Right lobe of liver (tissue), 6 donors: ENCODE measurements at regions not wholly inside any gene's neighbourhood (a gene's known extent, or its start where the extent isn't known, plus 50 kb on each side); places are given as distances from the start of the nearest gene placed in this dataset.

Experiments used
- ATAC-seq, 4 donors: fragments of 200-7000 bp; cut with Tn5 transposase; one replicate each; pipeline ENCODE4 v1.9.1; 2020; ENCODE audit warnings: mild to moderate bottlenecking in 4 of 4, moderate library complexity in 4 of 4
- DNase-seq, 3 donors: peaks; one replicate each; pipeline ENCODE4 v3.0.0-alpha.2; 2020
- H3K27ac ChIP-seq, 3 donors: fragments of 200-600 bp; one replicate each; pipeline ENCODE4 v1.8.0; 2022
- H3K27me3 ChIP-seq, 2 donors: fragments of 200-600 bp; one replicate each; pipeline ENCODE4 v1.8.0; 2022
- H3K36me3 ChIP-seq, 4 donors: fragments of 200-600 bp; sonication (generic) in 1 of 4; one replicate each; pipeline versions ENCODE4 v1.5.1 to v1.8.0; 2017 to 2022; ENCODE audit warnings: control low read depth in 1 of 4
- H3K4me1 ChIP-seq, 4 donors: fragments of 200-600 bp; sonication (generic) in 1 of 4; one replicate each; pipeline versions ENCODE4 v1.5.1 to v1.8.0; 2017 to 2022; ENCODE audit warnings: control low read depth in 1 of 4
- H3K4me3 ChIP-seq, 3 donors: fragments of 200-600 bp; one replicate each; pipeline ENCODE4 v1.8.0; 2022
- H3K9me3 ChIP-seq, 4 donors: fragments of 200-600 bp; sonication (generic) in 1 of 4; one replicate each; pipeline versions ENCODE4 v1.5.1 to v1.8.0; 2017 to 2022; ENCODE audit warnings: control low read depth in 1 of 4
- POLR2A ChIP-seq: fragments of 450-650 bp; IDR thresholded peaks from one replicate; pipeline ENCODE4 v1.6.1; 2017; ENCODE audit warnings: antibody characterized with exemption, mild to moderate bottlenecking
- WGBS: methylation state at CpG from one replicate; pipeline ENCODE4 v1.1.6; 2018; ENCODE audit warnings: low coverage, low lambda C conversion rate; ENCODE audit not compliant: insufficient coverage; ENCODE audit errors: missing lambda C conversion rate; 5-methylcytosine and 5-hydroxymethylcytosine counted together
- intact Hi-C, 2 donors: fragments of 100-400 bp; cut with DNase I; formaldehyde crosslinking; loops; one replicate each; pipeline versions ENCODE4 v1.11.2 to v1.14.1; 2022
- TF ChIP-seq, protein P1 (sequence below), 4 donors: fragments of 200-600 bp in 3 of 4; fragments of 450-650 bp in 1 of 4; IDR thresholded peaks; one replicate each; pipeline versions ENCODE4 v1.5.1 to v1.8.0; 2016 to 2022; ENCODE audit warnings: antibody characterized with exemption in 4 of 4, mild to moderate bottlenecking in 2 of 4
- donor health status: DM: no; HTN: yes; CAD: no.
- donor health status: DM: no; HTN: no; CAD: no.
- donor health status: DM: no; HTN: no; CAD: no.
- donor health status: DM: no; HTN: yes; CAD: no.
- donor health status: DM: no; HTN: yes; CAD: no.

DNA sequence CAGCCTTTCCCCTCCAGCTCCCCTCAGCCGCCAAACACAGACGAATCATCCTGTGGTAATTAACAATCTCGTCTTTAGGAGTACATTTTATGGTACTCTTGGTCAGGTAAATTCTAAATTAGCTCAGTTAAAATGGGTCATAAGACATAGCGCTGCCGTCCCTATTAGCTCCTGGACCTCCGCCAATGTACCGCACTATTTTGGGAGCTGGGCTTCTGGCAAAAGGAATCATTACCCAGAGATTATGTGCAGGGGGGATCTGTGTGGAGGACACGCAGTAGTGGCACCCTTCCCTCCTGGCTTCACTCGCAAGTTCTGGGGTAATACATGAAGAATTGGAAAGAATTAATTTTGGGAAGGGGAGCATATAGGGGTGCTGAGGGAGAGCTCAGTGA is 68.6 kb upstream of the ONECUT1 start:
- Histone ChIP-seq H3K4me1 (no peaks in the 10 kb centered on the region), H3K4me3 (no peak overlapping the region), H3K27ac (no peak overlapping the region), H3K36me3 (no peaks in the 10 kb centered on the region), H3K27me3 (no peaks in the 10 kb centered on the region), H3K9me3 (no peaks in the 10 kb centered on the region)
- ATAC-seq (no peak), DNase-seq (no peak)
- 86% methylated on average over 9 of the region's 9 CpGs for WGBS
- TF ChIP-seq, protein P1, sequence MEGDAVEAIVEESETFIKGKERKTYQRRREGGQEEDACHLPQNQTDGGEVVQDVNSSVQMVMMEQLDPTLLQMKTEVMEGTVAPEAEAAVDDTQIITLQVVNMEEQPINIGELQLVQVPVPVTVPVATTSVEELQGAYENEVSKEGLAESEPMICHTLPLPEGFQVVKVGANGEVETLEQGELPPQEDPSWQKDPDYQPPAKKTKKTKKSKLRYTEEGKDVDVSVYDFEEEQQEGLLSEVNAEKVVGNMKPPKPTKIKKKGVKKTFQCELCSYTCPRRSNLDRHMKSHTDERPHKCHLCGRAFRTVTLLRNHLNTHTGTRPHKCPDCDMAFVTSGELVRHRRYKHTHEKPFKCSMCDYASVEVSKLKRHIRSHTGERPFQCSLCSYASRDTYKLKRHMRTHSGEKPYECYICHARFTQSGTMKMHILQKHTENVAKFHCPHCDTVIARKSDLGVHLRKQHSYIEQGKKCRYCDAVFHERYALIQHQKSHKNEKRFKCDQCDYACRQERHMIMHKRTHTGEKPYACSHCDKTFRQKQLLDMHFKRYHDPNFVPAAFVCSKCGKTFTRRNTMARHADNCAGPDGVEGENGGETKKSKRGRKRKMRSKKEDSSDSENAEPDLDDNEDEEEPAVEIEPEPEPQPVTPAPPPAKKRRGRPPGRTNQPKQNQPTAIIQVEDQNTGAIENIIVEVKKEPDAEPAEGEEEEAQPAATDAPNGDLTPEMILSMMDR (IDR thresholded peaks at IDR 0.05), result no peak
- TF ChIP-seq POLR2A, result no peak
- intact Hi-C loops, result no loop called here

DNA sequence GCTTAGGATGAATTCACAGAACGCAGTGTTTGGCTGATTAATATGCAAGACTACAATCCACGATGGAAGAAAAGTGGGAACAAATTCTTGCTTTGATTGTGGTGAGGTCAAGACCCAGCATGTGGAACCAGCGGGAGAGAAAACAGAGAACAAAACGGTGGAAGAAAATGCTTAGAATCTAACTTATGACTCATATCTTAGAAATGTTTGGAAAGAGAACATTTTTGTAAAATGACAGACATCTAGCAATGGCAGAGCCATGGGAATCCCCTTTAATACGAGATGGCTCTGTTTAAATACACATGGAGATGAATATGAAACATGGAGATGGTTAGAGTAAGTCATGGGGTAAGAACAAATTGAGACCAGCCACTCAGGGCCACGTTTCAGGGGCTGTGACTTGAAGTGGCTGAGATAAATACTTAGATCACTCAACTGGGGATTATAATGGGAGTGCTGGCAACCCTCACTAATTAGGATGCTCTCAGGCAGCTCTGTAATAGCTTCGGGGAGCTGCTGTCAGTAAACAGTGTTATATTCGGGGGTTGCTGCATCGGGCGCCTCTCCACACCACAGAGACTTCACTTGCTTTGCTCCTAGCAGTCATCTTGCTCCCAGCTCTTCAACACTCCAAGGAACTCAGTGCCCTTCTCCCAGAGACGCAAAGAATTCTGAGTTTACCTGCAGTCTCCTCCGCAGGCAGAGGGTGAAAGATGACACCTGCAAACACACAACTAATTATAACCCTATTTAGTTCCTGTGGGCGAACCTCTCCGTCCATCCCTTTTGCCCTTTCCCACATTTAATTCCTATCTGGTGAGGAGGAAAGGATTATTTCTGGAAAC is 68.0 kb upstream of the ONECUT1 start:
- H3K27ac ChIP-seq, result no peak overlapping the region
- ATAC-seq (no peak), DNase-seq (no peak)
- H3K9me3 ChIP-seq, result no peaks in the 10 kb centered on the region
- no peak overlapping the region for H3K4me3 ChIP-seq
- no peaks in the 10 kb centered on the region for H3K36me3 ChIP-seq
- TF ChIP-seq, protein P1 (IDR thresholded peaks at IDR 0.05), result no peak
- intact Hi-C loops, result no loop called here
- 58% methylated on average over 9 of the region's 14 CpGs for WGBS
- no peaks in the 10 kb centered on the region for H3K4me1 ChIP-seq
- H3K27me3 ChIP-seq, result no peaks in the 10 kb centered on the region

DNA sequence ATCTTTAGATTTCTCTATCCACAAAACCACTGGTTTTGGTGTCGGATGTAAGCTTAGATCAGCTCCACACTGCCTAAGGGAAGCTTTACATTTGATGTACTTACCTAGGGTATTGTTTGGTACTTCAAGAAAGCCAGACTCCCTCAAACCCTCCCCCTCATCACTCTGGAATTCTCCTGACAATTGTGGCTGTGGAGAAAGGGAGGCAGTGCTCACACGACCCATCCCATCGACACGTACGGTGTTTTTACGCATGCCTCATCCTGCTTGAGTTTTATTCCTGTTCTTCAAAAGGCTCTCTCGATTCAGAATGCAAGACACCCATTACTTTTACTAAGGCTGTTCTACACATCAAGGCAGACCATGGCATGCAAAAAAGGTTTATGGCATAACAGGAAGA is 67.3 kb upstream of the ONECUT1 start:
- WGBS, result 83% methylated on average over 7 of the region's 7 CpGs
- Histone ChIP-seq H3K9me3 (no peaks in the 10 kb centered on the region), H3K27ac (no peak overlapping the region), H3K27me3 (no peaks in the 10 kb centered on the region), H3K4me1 (no peaks in the 10 kb centered on the region), H3K36me3 (no peaks in the 10 kb centered on the region), H3K4me3 (no peak overlapping the region)
- ATAC-seq (no peak), DNase-seq (no peak)
- intact Hi-C loops, result no loop called here
- TF ChIP-seq, protein P1 (IDR thresholded peaks at IDR 0.05), result no peak
- no peak for TF ChIP-seq POLR2A

DNA sequence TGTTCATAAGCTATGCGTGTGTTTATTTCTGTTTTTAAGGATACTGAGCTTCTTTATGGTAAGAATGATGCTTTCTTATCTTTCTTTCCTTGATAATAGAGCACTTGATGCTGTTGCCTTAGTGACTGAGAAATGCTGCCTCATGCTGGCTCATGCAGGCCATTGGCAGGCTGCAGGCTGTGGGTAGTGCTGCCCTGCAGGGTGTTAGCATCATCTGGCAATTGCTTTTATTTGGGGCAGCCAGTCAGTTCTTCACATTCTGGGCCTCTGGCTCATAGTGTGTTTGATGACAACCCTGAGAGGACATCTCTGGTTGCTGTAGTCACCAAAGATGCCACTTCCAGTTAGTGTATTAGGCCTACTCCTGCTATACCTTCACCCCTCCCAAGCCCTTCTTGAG is 66.2 kb upstream of the ONECUT1 start:
- Histone ChIP-seq H3K4me3 (no peak overlapping the region), H3K9me3 (no peaks in the 10 kb centered on the region), H3K27me3 (no peaks in the 10 kb centered on the region), H3K36me3 (no peaks in the 10 kb centered on the region), H3K27ac (no peak overlapping the region), H3K4me1 (no peaks in the 10 kb centered on the region)
- intact Hi-C loops, result no loop called here
- WGBS, result 88% methylated on average over 1 of the region's 1 CpG
- ATAC-seq (no peak), DNase-seq (no peak)
- TF ChIP-seq, protein P1 (IDR thresholded peaks at IDR 0.05), result no peak
